DND-41 (cell line): ENCODE measurements at regions not wholly inside any gene's neighbourhood (a gene's known extent, or its start where the extent isn't known, plus 50 kb on each side); places are given as distances from the start of the nearest gene placed in this dataset.

ENCODE experiments used
- ATAC-seq: fragments of 200-7000 bp; cut with Tn5 transposase; 3 replicates; pipeline ENCODE4 v1.9.1; 2021; ENCODE audit warnings: low read depth; ENCODE audit not compliant: insufficient read depth
- DNase-seq: peaks from one replicate; pipeline ENCODE4 v3.0.0-alpha.2; 2020
- H2AFZ ChIP-seq: 2 replicates; pipeline ENCODE4 v1.6.0; 2012; ENCODE audit warnings: low read depth, low read length
- H3K27ac ChIP-seq: 2 replicates; pipeline ENCODE4 v1.5.1; 2012; ENCODE audit warnings: low read length, inconsistent platforms
- H3K27me3 ChIP-seq: fragments of 200-600 bp; sonication (generic); 2 replicates; pipeline ENCODE4 v1.6.0; 2012; ENCODE audit warnings: low read length, mild to moderate bottlenecking, inconsistent platforms; ENCODE audit not compliant: insufficient read depth, poor library complexity
- H3K36me3 ChIP-seq: 2 replicates; pipeline ENCODE4 v1.5.1; 2012; ENCODE audit warnings: low read length, inconsistent platforms; ENCODE audit not compliant: insufficient read depth
- H3K4me1 ChIP-seq: 2 replicates; pipeline ENCODE4 v1.5.1; 2012; ENCODE audit warnings: mild to moderate bottlenecking, low read length; ENCODE audit not compliant: insufficient read depth
- H3K4me2 ChIP-seq: 2 replicates; pipeline ENCODE4 v1.6.0; 2012; ENCODE audit warnings: mild to moderate bottlenecking, moderate library complexity, low read length, inconsistent platforms; ENCODE audit not compliant: insufficient read depth
- H3K4me3 ChIP-seq, 2 experiments: fragments of 200-600 bp in 1 of 2; shearing (Covaris generic) in 1 of 2; 2 replicates each; pipeline ENCODE4 v1.5.1; 2012 to 2016; ENCODE audit warnings: inconsistent platforms in 2 of 2, low read length in 2 of 2, mild to moderate bottlenecking in 2 of 2, low read depth in 1 of 2, moderate library complexity in 1 of 2
- H3K79me2 ChIP-seq: 2 replicates; pipeline ENCODE4 v1.6.0; 2012; ENCODE audit warnings: low read length, inconsistent platforms; ENCODE audit not compliant: insufficient read depth
- H3K9ac ChIP-seq: 2 replicates; pipeline ENCODE4 v1.6.0; 2012; ENCODE audit warnings: low read depth, mild to moderate bottlenecking, inconsistent platforms, low read length, moderate library complexity
- H3K9me3 ChIP-seq: 2 replicates; pipeline ENCODE4 v1.5.1; 2012; ENCODE audit warnings: low read length, moderate library complexity, mild to moderate bottlenecking, inconsistent platforms; ENCODE audit not compliant: insufficient read depth, severe bottlenecking
- H4K20me1 ChIP-seq: 2 replicates; pipeline ENCODE4 v1.6.0; 2012; ENCODE audit warnings: low read length; ENCODE audit not compliant: insufficient read depth
- CTCF ChIP-seq: IDR thresholded peaks from 2 replicates; pipeline ENCODE4 v1.5.1; 2012; ENCODE audit warnings: borderline replicate concordance, low read length, moderate library complexity, mild to moderate bottlenecking; ENCODE audit not compliant: poor library complexity, severe bottlenecking; ENCODE audit errors: extremely low read depth
- EZH2 ChIP-seq: IDR thresholded peaks from 3 replicates; pipeline ENCODE4 v1.6.1; 2012; ENCODE audit warnings: borderline replicate concordance, low read depth, mild to moderate bottlenecking, moderate library complexity, low read length, inconsistent platforms; ENCODE audit not compliant: severe bottlenecking

GRCh38 chr2:129152514-129152913 lies 827.0 kb upstream of the RAB6C start:
- H3K4me2 ChIP-seq = no peak overlapping the region
- H4K20me1 ChIP-seq = no peaks in the 10 kb centered on the region
- no peak for TF ChIP-seq CTCF
- no peak for TF ChIP-seq EZH2
- no peaks in the 10 kb centered on the region for H3K4me1 ChIP-seq
- H3K27ac ChIP-seq = no peak overlapping the region
- H3K9me3 ChIP-seq = no peaks in the 10 kb centered on the region
- H2AFZ ChIP-seq = no peak overlapping the region
- DNase-seq (no peak), ATAC-seq (no peak)
- H3K9ac ChIP-seq = no peak overlapping the region
- no peaks in the 10 kb centered on the region for H3K79me2 ChIP-seq
- H3K27me3 ChIP-seq = no peaks in the 10 kb centered on the region
- H3K36me3 ChIP-seq = no peaks in the 10 kb centered on the region
- H3K4me3 ChIP-seq = no peak overlapping the region

DNA sequence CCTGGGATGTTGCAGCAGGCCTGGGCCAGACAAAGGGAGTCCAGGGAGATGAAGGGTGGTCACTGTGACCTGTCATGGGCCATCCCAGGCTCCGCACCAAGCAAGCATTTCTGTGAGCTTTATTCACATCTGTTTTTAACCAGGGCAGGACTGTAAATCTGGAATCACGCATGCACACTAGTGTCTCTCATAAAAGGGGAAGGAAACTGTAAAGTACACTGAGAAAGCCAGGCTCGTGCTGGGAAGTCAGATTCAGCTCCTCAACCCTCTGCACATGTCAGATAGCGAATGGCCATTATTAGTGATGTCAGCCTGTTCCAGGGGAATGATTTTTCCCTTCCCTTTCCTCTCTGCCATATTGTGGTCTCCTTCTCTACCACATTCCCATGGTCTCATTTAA lies 818.6 kb upstream of the RAB6C start:
- Histone ChIP-seq H3K79me2 (no peaks in the 10 kb centered on the region), H3K9me3 (no peaks in the 10 kb centered on the region), H4K20me1 (no peaks in the 10 kb centered on the region), H3K36me3 (no peaks in the 10 kb centered on the region), H3K9ac (no peak overlapping the region), H3K4me3 (no peak overlapping the region), H2AFZ (no peak overlapping the region), H3K4me1 (no peaks in the 10 kb centered on the region), H3K27me3 (no peaks in the 10 kb centered on the region), H3K4me2 (no peak overlapping the region), H3K27ac (no peak overlapping the region)
- TF ChIP-seq CTCF = no peak
- TF ChIP-seq EZH2 = no peak
- ATAC-seq = no peak
- no peak for DNase-seq

DNA sequence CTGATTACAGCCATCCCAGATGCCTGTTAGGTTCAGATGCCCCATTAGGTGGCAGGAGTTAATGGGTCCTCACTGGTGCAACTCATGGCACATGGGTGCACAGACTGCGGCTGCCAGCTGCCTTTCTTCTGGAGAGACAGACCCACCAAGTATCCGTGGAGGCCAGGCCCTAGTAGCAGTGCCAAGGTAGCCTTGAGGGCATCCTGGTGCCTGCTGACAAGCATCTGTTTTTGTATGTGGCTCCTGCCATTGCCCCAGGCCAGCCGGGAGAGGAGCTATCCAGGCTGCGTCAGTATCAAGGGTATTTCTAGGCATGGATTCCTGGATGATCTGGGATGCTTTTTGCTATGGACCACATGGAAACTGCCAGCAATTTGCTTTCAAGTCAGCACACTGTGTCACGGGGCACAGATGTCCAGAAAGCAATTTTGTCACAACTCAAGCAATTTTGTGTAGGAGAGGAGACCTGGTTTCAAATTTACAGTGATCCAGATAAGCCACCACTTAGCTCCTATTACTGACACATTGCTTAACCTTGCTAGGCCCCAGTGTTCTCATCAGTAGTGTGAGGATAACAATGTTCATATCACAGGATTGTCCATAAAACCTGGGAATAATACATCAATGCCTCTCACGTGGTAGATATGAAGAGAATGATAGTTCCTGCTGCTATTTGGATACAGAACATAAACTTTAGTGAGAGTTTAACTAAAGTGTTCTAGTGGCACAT lies 815.1 kb upstream of the RAB6C start:
- Histone ChIP-seq H3K4me2 (no peak overlapping the region), H3K4me3 (no peak overlapping the region), H3K27ac (no peak overlapping the region), H3K36me3 (no peaks in the 10 kb centered on the region), H3K79me2 (no peaks in the 10 kb centered on the region), H3K4me1 (no peaks in the 10 kb centered on the region), H3K9me3 (no peaks in the 10 kb centered on the region), H3K27me3 (peaks cover 9% of the 10 kb centered on the region), H3K9ac (no peak overlapping the region), H2AFZ (no peak overlapping the region), H4K20me1 (no peaks in the 10 kb centered on the region)
- DNase-seq (no peak), ATAC-seq (no peak)
- no peak for TF ChIP-seq EZH2
- no peak for TF ChIP-seq CTCF

DNA sequence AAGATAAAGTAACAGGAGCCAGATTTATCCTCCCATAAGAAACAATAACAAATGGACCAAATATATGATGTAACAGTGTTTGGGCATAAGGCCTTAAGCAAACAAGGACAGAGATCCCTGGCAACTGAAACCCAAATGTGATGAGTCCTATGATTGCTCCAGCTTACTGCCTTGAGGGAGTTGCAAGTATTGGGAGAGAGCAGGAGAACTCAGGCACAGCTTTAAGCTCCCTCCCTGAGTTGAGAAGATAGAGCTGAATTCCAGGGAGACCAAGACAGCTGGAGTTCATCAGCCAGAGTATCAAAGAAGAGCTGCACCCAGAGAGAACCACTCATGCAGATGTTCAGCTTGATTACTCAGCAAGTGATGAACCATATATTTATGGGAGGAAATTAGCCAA lies 814.5 kb upstream of the RAB6C start:
- Histone ChIP-seq H3K4me3 (no peak overlapping the region), H3K9ac (no peak overlapping the region), H3K36me3 (no peaks in the 10 kb centered on the region), H3K4me1 (no peaks in the 10 kb centered on the region), H3K27me3 (peaks cover 11% of the 10 kb centered on the region), H4K20me1 (no peaks in the 10 kb centered on the region), H3K27ac (no peak overlapping the region), H3K79me2 (no peaks in the 10 kb centered on the region), H3K9me3 (no peaks in the 10 kb centered on the region), H3K4me2 (no peak overlapping the region), H2AFZ (no peak overlapping the region)
- DNase-seq (no peak), ATAC-seq (no peak)
- TF ChIP-seq CTCF = no peak
- TF ChIP-seq EZH2 = no peak
